ENCODE measurements at regions not wholly inside any gene's neighbourhood (a gene's known extent, or its start where the extent isn't known, plus 50 kb on each side); places are given as distances from the start of the nearest gene placed in this dataset.

GRCh38 chr10:43957267-43958070 is 308.8 kb upstream of the ZNF32 start:
- Histone ChIP-seq H3K36me3 (no peaks in the 10 kb centered on the region), H3K27me3 (no peaks in the 10 kb centered on the region), H3K27ac (no peak overlapping the region), H3K9me3 (no peaks in the 10 kb centered on the region), H3K4me3 (no peak overlapping the region), H3K4me1 (peaks cover 2% of the 10 kb centered on the region)
- DNase-seq (peak; percentile 21), ATAC-seq (no peak)
- no peak for TF ChIP-seq CTCF (IDR thresholded peaks at IDR 0.05)
- intact Hi-C loops (cut with DNase I) = no loop called here

- no peak overlapping the region for H3K4me3 ChIP-seq
- DNase-seq (peak; percentile 17), ATAC-seq (no peak)
- intact Hi-C loops (cut with DNase I) = no loop called here
- no peaks in the 10 kb centered on the region for H3K9me3 ChIP-seq
- no peak overlapping the region for H3K27ac ChIP-seq
- no peak for TF ChIP-seq CTCF (IDR thresholded peaks at IDR 0.05)
- no peaks in the 10 kb centered on the region for H3K27me3 ChIP-seq
- H3K36me3 ChIP-seq = no peaks in the 10 kb centered on the region
- H3K4me1 ChIP-seq = no peaks in the 10 kb centered on the region
Observed at GRCh38 chr10:43955978-43956377, 307.3 kb upstream of the ZNF32 start.

GRCh38 chr10:43955002-43955596 is 306.4 kb upstream of the ZNF32 start:
- H3K27me3 ChIP-seq = no peaks in the 10 kb centered on the region
- ATAC-seq = no peak
- TF ChIP-seq CTCF (IDR thresholded peaks at IDR 0.05) = no peak
- intact Hi-C loops (cut with DNase I) = no loop called here
- H3K4me1 ChIP-seq = no peaks in the 10 kb centered on the region
- no peak overlapping the region for H3K27ac ChIP-seq
- DNase-seq = peak; percentile 12
- H3K9me3 ChIP-seq = no peaks in the 10 kb centered on the region
- no peaks in the 10 kb centered on the region for H3K36me3 ChIP-seq
- H3K4me3 ChIP-seq = no peak overlapping the region

- Histone ChIP-seq H3K27me3 (no peaks in the 10 kb centered on the region), H3K4me1 (no peaks in the 10 kb centered on the region), H3K36me3 (no peaks in the 10 kb centered on the region), H3K4me3 (no peak overlapping the region), H3K9me3 (no peaks in the 10 kb centered on the region), H3K27ac (no peak overlapping the region)
- DNase-seq (peak; percentile 12), ATAC-seq (no peak)
- no peak for TF ChIP-seq CTCF (IDR thresholded peaks at IDR 0.05)
- intact Hi-C loops (cut with DNase I) = no loop called here
Observed at GRCh38 chr10:43953672-43954071, 305.0 kb upstream of the ZNF32 start.

- no peaks in the 10 kb centered on the region for H3K36me3 ChIP-seq
- no peak for TF ChIP-seq CTCF (IDR thresholded peaks at IDR 0.05)
- DNase-seq (no peak), ATAC-seq (no peak)
- intact Hi-C loops (cut with DNase I) = no loop called here
- H3K4me1 ChIP-seq = no peaks in the 10 kb centered on the region
- H3K27ac ChIP-seq = no peak overlapping the region
- no peaks in the 10 kb centered on the region for H3K27me3 ChIP-seq
- no peaks in the 10 kb centered on the region for H3K9me3 ChIP-seq
- no peak overlapping the region for H3K4me3 ChIP-seq
Observed at GRCh38 chr10:43952760-43953159, 304.1 kb upstream of the ZNF32 start.
